Erythroblast (primary cell): ENCODE measurements at regions not wholly inside any gene's neighbourhood (a gene's known extent, or its start where the extent isn't known, plus 50 kb on each side); places are given as distances from the start of the nearest gene placed in this dataset.

Experiments
- GATA1 ChIP-seq: IDR thresholded peaks from 2 replicates; pipeline ENCODE4 v1.6.1; 2011; ENCODE audit warnings: low read depth, mild to moderate bottlenecking, control low read depth, low read length, moderate library complexity
- POLR2A ChIP-seq: IDR thresholded peaks from 2 replicates; pipeline ENCODE4 v1.6.1; 2011; ENCODE audit warnings: mild to moderate bottlenecking, low read length

DNA sequence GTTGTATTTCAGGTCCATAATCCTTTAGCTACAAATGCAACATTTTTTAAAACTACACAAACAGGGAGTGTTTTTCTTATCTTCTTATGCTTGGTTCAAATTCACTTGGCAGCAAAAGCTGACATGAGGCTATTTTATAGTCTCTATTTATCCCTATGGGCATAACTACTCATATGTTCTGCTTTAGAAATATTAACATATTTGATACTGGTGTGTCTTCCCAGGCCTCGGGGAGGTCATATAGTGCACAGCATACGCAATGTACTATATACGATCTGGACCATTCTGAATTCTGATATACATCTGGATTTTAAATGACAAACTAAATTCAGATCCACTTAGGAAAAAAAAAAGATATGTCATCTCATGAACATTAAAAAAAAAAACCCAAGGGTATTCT is 69.2 kb downstream of the TFAP2C start:
- TF ChIP-seq POLR2A (no peak), GATA1 (no peak)
